Ascending aorta (tissue), 2 donors: ENCODE measurements at regions not wholly inside any gene's neighbourhood (a gene's known extent, or its start where the extent isn't known, plus 50 kb on each side); places are given as distances from the start of the nearest gene placed in this dataset.

Experiments
- DNase-seq, 2 donors: peaks; one replicate each; pipeline ENCODE4 v3.0.0-alpha.2; 2019; ENCODE audit warnings: low spot score in 2 of 2
- H3K27ac ChIP-seq, 2 donors: fragments of 200-600 bp; sonication (generic); one replicate each; pipeline ENCODE4 v1.5.1; 2016 to 2017; ENCODE audit warnings: mild to moderate bottlenecking in 1 of 2
- H3K27me3 ChIP-seq: fragments of 200-600 bp; sonication (generic); one replicate; pipeline ENCODE4 v1.5.1; 2017
- H3K36me3 ChIP-seq, 2 donors: fragments of 200-600 bp; sonication (generic); one replicate each; pipeline ENCODE4 v1.5.1; 2016
- H3K4me1 ChIP-seq, 2 donors: fragments of 200-600 bp; sonication (generic); one replicate each; pipeline ENCODE4 v1.5.1; 2016 to 2017; ENCODE audit warnings: mild to moderate bottlenecking in 1 of 2
- H3K4me3 ChIP-seq, 2 donors: fragments of 200-600 bp; sonication (generic); one replicate each; pipeline ENCODE4 v1.5.1; 2016 to 2017; ENCODE audit warnings: mild to moderate bottlenecking in 1 of 2
- H3K9me3 ChIP-seq, 2 donors: fragments of 200-600 bp; sonication (generic); one replicate each; pipeline ENCODE4 v1.5.1; 2016
- CTCF ChIP-seq, 3 experiments: fragments of 200-600 bp in 2 of 3; fragments of 450-650 bp in 1 of 3; sonication (generic) in 2 of 3; IDR thresholded peaks; one replicate each; pipeline ENCODE4 v1.5.1; 2016 to 2019; ENCODE audit warnings: antibody characterized with exemption in 3 of 3, mild to moderate bottlenecking in 1 of 3, moderate library complexity in 1 of 3
- intact Hi-C: fragments of 100-400 bp; cut with DNase I; formaldehyde crosslinking; loops from one replicate; pipeline ENCODE4 v1.15.1; 2023

DNA sequence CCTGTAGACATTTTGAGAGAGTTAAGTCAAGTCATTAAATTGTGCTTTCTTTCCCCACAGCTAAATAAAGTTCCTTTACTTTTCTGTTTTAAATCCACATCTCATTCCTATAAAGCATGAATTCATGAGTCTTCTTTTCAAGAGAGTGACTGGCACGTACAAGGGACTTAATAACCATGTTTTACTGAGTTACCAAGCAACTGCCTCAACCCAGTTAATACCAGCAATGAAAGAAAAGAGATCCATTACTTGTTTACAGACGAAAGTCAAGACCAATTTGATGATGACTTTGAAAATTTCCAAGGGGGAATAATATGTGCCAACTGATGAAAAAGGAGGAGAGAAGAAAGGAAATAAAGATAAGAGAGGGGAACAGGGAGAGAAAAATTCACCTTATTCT, 1082.5 kb upstream of the GYPC start:
- Histone ChIP-seq H3K9me3 (no peaks in the 10 kb centered on the region), H3K4me3 (no peak overlapping the region), H3K27ac (no peak overlapping the region), H3K4me1 (no peaks in the 10 kb centered on the region), H3K36me3 (no peaks in the 10 kb centered on the region), H3K27me3 (no peaks in the 10 kb centered on the region)
- DNase-seq = no peak
- TF ChIP-seq CTCF (IDR thresholded peaks at IDR 0.05) = no peak
- intact Hi-C loops = no loop called here

GRCh38 chr2:125576558-125576957, 1079.4 kb upstream of the GYPC start:
- H3K36me3 ChIP-seq = no peaks in the 10 kb centered on the region
- no peaks in the 10 kb centered on the region for H3K4me1 ChIP-seq
- no peak for TF ChIP-seq CTCF (IDR thresholded peaks at IDR 0.05)
- intact Hi-C loops = no loop called here
- no peak for DNase-seq
- H3K4me3 ChIP-seq = no peak overlapping the region
- no peak overlapping the region for H3K27ac ChIP-seq
- no peaks in the 10 kb centered on the region for H3K27me3 ChIP-seq
- no peaks in the 10 kb centered on the region for H3K9me3 ChIP-seq

DNA sequence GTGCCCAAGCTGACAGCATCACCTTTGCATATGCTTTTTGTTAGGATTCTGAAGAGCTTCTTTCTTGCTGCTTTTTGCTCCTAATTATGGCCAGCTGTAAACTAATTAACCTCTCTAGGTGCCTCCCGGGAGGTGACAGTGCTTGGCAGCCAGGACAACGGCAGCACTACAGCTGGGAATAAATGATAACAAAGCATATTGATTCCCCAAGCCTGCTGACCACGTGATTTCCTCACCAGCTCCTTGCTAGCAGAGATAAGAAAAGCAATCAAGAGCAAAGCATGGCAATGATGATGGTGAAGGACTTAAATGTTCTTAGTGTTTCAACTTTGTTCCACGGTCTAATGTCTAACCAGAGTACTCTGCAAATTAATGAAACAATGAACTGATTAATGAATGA, 1074.4 kb upstream of the GYPC start:
- Histone ChIP-seq H3K9me3 (no peaks in the 10 kb centered on the region), H3K4me3 (no peak overlapping the region)
- intact Hi-C loops = no loop called here

DNA sequence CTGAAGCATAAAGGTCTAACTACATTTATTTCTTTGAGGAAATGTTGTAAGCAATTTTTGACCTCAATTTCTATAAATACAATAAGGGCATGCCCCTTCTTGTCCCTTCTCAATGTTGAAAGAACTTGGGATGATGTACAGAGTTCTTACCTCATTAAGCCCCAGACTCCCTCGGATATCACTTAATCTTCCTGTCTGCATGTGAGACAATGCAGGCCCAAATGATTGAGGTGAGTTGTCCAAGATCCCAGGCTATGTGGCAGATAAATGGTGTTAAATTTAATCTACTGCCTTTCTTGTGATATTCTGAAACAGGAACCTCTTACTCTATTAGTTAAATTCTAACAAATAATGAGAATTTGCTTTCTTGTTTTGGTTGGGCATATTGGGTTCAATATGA, 1073.4 kb upstream of the GYPC start:
- H3K4me3 ChIP-seq = no peak overlapping the region
- DNase-seq = no peak
- no peak for TF ChIP-seq CTCF (IDR thresholded peaks at IDR 0.05)
- H3K36me3 ChIP-seq = no peaks in the 10 kb centered on the region
- no peaks in the 10 kb centered on the region for H3K9me3 ChIP-seq
- H3K27me3 ChIP-seq = no peaks in the 10 kb centered on the region
- intact Hi-C loops = no loop called here
- no peak overlapping the region for H3K27ac ChIP-seq
- H3K4me1 ChIP-seq = no peaks in the 10 kb centered on the region

More for the DNA sequence above, 1074.4 kb upstream of the GYPC start:
- H3K4me1 ChIP-seq = no peaks in the 10 kb centered on the region
- no peak for DNase-seq
- no peak overlapping the region for H3K27ac ChIP-seq
- no peaks in the 10 kb centered on the region for H3K27me3 ChIP-seq
- no peaks in the 10 kb centered on the region for H3K36me3 ChIP-seq
- TF ChIP-seq CTCF (IDR thresholded peaks at IDR 0.05) = no peak

DNA sequence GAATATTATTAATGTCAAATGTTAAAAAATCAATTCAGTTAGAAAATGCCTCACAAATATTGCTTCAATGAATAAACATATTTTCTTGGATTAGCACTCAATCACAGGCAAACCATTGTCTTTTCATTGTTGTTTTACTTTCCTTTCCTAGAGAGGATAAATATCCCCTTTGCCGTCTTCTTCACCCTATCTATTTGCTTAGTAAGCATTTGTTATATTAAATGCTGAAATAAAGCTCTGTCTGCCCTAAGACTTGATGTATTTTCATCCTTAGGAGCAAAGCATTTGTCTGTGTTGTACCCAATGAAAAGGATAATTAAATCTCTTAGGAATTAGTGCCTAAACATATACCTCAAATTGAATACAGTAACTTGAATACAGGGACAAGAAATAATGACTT, 1071.2 kb upstream of the GYPC start:
- H3K27ac ChIP-seq = no peak overlapping the region
- H3K9me3 ChIP-seq = no peaks in the 10 kb centered on the region
- no peak for TF ChIP-seq CTCF (IDR thresholded peaks at IDR 0.05)
- no peaks in the 10 kb centered on the region for H3K4me1 ChIP-seq
- H3K4me3 ChIP-seq = no peak overlapping the region
- no peak for DNase-seq
- H3K36me3 ChIP-seq = no peaks in the 10 kb centered on the region
- intact Hi-C loops = no loop called here
- no peaks in the 10 kb centered on the region for H3K27me3 ChIP-seq

DNA sequence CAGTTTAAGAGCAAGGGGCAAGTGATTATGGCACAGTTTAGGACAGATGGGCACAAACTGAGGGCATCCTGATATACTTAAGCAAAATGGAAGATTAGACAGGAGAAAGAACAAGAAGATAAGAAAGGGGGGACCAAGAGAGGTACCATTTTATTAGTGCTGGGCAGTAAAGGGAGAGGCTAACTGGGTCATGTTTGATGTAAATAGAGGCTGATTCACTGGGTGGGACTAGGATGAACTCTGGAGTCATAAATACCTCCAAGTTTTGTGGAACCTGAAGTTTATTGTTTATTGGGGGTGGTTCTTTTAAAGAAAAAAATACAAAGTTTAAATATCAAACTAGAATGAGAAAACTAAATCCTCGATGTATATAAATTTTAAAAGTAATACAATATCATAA, 1067.2 kb upstream of the GYPC start:
- no peak for TF ChIP-seq CTCF (IDR thresholded peaks at IDR 0.05)
- H3K4me1 ChIP-seq = no peaks in the 10 kb centered on the region
- no peaks in the 10 kb centered on the region for H3K36me3 ChIP-seq
- DNase-seq = no peak
- H3K9me3 ChIP-seq = no peaks in the 10 kb centered on the region
- H3K27ac ChIP-seq = no peak overlapping the region
- H3K4me3 ChIP-seq = no peak overlapping the region
- no peaks in the 10 kb centered on the region for H3K27me3 ChIP-seq
- intact Hi-C loops = no loop called here
